SK-N-SH treated with all-trans-retinoic acid at 6 μM for 48 hours (cell line): ENCODE measurements at regions not wholly inside any gene's neighbourhood (a gene's known extent, or its start where the extent isn't known, plus 50 kb on each side); places are given as distances from the start of the nearest gene placed in this dataset.
"Not testable (repeated sequence)": the region's sequence is repeated elsewhere in the genome, so short reads cannot be mapped to it uniquely, and the experiment has no call there.

Experiments used
- ATAC-seq: fragments of 200-7000 bp; cut with Tn5 transposase; 3 replicates; pipeline ENCODE4 v1.9.1; 2020; ENCODE audit warnings: mild to moderate bottlenecking, moderate library complexity
- BACH2 ChIP-seq: fragments of 250-450 bp; sonication (Bioruptor Pico); IDR thresholded peaks from 2 replicates; pipeline ENCODE4 v1.9.0; 2021; ENCODE audit warnings: mild to moderate bottlenecking, borderline replicate concordance
- CREB5 ChIP-seq: fragments of 250-450 bp; sonication (Bioruptor Pico); IDR thresholded peaks from 2 replicates; pipeline ENCODE4 v1.5.1; 2020; ENCODE audit warnings: low read depth, mild to moderate bottlenecking, moderate library complexity
- CSDC2 ChIP-seq: fragments of 250-450 bp; sonication (Bioruptor Pico); IDR thresholded peaks from 2 replicates; pipeline ENCODE4 v1.5.0; 2020; ENCODE audit warnings: mild to moderate bottlenecking, moderate library complexity
- ESRRG ChIP-seq: fragments of 250-450 bp; sonication (Bioruptor Pico); IDR thresholded peaks from 2 replicates; pipeline ENCODE4 v1.6.1; 2021; ENCODE audit warnings: mild to moderate bottlenecking
- GLIS3 ChIP-seq: fragments of 250-450 bp; sonication (Bioruptor Pico); IDR thresholded peaks from 2 replicates; pipeline ENCODE4 v1.5.0; 2020; ENCODE audit warnings: mild to moderate bottlenecking, moderate library complexity
- ISL1 ChIP-seq: fragments of 250-450 bp; sonication (Bioruptor Pico); IDR thresholded peaks from 2 replicates; pipeline ENCODE4 v2.1.2; 2022; ENCODE audit warnings: mild to moderate bottlenecking, moderate library complexity
- OSR1 ChIP-seq: fragments of 250-450 bp; sonication (Bioruptor Pico); IDR thresholded peaks from 2 replicates; pipeline ENCODE4 v1.8.0; 2022; ENCODE audit warnings: moderate library complexity, mild to moderate bottlenecking, inconsistent platforms
- POU6F1 ChIP-seq: fragments of 250-450 bp; sonication (Bioruptor Pico); IDR thresholded peaks from 2 replicates; pipeline ENCODE4 v1.8.0; 2021; ENCODE audit warnings: low read depth, mild to moderate bottlenecking, moderate library complexity, borderline replicate concordance
- RARB ChIP-seq: fragments of 250-450 bp; sonication (Bioruptor Pico); IDR thresholded peaks from 2 replicates; pipeline ENCODE4 v1.8.0; 2021; ENCODE audit warnings: mild to moderate bottlenecking, moderate library complexity
- SNAI2 ChIP-seq: fragments of 250-450 bp; sonication (Bioruptor Pico); IDR thresholded peaks from 2 replicates; pipeline ENCODE4 v1.5.0; 2020; ENCODE audit warnings: mild to moderate bottlenecking, moderate library complexity
- TSHZ2 ChIP-seq: fragments of 250-450 bp; sonication (Bioruptor Pico); IDR thresholded peaks from 2 replicates; pipeline ENCODE4 v1.5.0; 2020; ENCODE audit warnings: mild to moderate bottlenecking, moderate library complexity
- ZC3H10 ChIP-seq: fragments of 250-450 bp; sonication (Bioruptor Pico); IDR thresholded peaks from 2 replicates; pipeline ENCODE4 v1.5.1; 2021; ENCODE audit warnings: mild to moderate bottlenecking, moderate library complexity
- ZFP3 ChIP-seq: fragments of 250-450 bp; sonication (Bioruptor Pico); IDR thresholded peaks from 2 replicates; pipeline ENCODE4 v1.5.0; 2020; ENCODE audit warnings: mild to moderate bottlenecking, moderate library complexity
- ZFP30 ChIP-seq: fragments of 450-650 bp; formaldehyde crosslinking; IDR thresholded peaks from 2 replicates; pipeline ENCODE4 v1.5.0; 2022; ENCODE audit warnings: mild to moderate bottlenecking, moderate library complexity
- ZNF565 ChIP-seq: fragments of 450-650 bp; formaldehyde crosslinking; conservative IDR thresholded peaks from 2 replicates; pipeline ENCODE4 v1.5.0; 2020; ENCODE audit warnings: low read depth, mild to moderate bottlenecking, moderate library complexity
- ZNF70 ChIP-seq: fragments of 450-650 bp; formaldehyde crosslinking; IDR thresholded peaks from 2 replicates; pipeline ENCODE4 v1.5.0; 2020; ENCODE audit warnings: mild to moderate bottlenecking, moderate library complexity

GRCh38 chr7:142528608-142529408 lies 220.5 kb upstream of the PRSS1 start (continued):
- TF ChIP-seq TSHZ2 (no peak), SNAI2 (CRISPR knock-in tag) (no peak), RARB (CRISPR knock-in tag) (no peak), OSR1 (no peak), ZFP3 (no peak)

DNA sequence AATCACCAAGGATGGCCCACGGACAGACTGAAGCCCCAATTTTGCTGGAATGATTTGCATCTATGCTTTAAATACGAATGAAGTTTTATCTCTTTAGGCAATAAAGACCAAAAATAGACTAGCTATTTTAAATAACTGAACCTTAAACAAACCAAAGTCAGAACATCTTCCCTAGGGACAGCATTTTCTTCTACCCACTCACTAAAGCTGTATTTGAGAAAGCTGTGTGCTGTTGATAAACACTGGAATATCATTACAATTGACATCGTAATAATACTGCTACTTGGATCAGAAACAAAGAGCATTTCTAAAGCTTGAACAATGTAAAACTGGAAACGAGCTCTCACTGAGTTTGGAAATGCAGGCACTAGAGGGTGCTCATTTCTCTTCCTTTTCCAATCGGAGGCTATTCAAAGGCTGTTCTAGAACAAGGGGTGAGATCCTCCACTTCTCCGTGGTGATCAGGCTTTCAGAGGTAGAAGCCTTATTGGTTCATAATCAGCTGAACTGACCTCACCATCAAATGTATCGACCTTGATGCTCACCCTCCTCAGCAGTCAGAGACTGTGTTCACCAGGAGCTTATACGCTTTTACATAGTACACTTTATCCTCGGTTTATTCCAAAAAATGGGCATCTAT lies 225.3 kb upstream of the PRSS1 start:
- TF ChIP-seq OSR1 (no peak), ZFP30 (CRISPR knock-in tag) (no peak)
- peak; percentile 50 for ATAC-seq

DNA sequence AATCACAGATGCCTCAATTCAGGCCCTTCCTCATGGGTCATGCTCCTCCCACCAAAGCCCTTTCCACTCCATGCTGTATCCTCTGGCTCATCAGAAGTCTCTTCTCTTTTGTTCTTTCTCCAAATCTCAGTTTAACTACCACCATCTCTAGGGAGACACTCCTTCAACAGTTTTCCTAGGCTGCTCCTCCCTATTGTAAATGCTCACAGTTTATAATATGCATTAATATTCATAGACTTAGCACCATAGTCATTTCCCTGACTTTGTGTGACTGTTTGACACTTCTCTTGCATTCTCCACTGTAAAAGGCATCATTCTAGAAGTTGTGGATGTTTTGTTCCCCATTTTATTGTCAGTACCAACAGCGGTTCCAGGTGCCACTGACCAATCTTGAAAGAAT lies 226.5 kb upstream of the PRSS1 start:
- no peak for ATAC-seq
- no peak for TF ChIP-seq ZNF70
- no peak for TF ChIP-seq RARB (CRISPR knock-in tag)
- TF ChIP-seq TSHZ2: no peak
- no peak for TF ChIP-seq GLIS3
- no peak for TF ChIP-seq ZC3H10 (CRISPR knock-in tag)
- TF ChIP-seq ZNF565 (CRISPR knock-in tag): no peak
- TF ChIP-seq ISL1 (CRISPR knock-in tag): no peak
- TF ChIP-seq POU6F1 (CRISPR knock-in tag): no peak
- no peak for TF ChIP-seq ESRRG (CRISPR knock-in tag)
- TF ChIP-seq ZFP3: no peak
- TF ChIP-seq ZFP30 (CRISPR knock-in tag): no peak
- no peak for TF ChIP-seq CSDC2 (CRISPR knock-in tag)
- TF ChIP-seq CREB5 (CRISPR knock-in tag): no peak
- TF ChIP-seq BACH2 (CRISPR knock-in tag): no peak

DNA sequence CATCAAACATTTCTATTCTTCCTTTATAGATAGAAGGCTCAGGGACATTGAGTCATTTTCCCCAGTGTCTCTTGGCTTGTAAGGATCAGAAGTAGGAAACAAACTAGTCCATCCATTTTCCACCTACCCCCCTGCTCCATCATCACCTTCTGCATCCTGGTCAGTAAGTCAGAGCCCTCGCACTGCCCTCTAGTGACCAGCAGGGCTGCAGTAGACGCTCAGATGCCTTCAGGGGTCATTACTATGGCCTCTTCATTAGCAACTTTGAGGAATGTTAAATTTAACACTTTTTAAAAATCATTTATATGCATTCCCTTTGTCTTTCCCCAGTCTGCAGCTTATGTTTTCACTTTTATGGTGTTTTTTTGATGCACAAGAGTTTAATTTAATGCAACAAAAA lies 228.4 kb upstream of the PRSS1 start:
- ATAC-seq: peak; percentile 63

- ATAC-seq: not testable (repeated sequence)
These were observed 228.8 kb upstream of the PRSS1 start for GRCh38 chr7:142520455-142520854.
